Mesothelial cell of epicardium (in vitro differentiated cells): ENCODE measurements at regions not wholly inside any gene's neighbourhood (a gene's known extent, or its start where the extent isn't known, plus 50 kb on each side); places are given as distances from the start of the nearest gene placed in this dataset.

ENCODE experiments used
- DNase-seq, 2 experiments: peaks; one replicate each; pipeline ENCODE4 v3.0.0; 2021; ENCODE audit warnings: low spot score in 2 of 2; ENCODE audit not compliant: unreplicated experiment in 2 of 2
- H3K27ac Mint-ChIP-seq: 2 replicates; pipeline ENCODE4 v1.8.0; 2021; ENCODE audit warnings: mixed read lengths
- H3K27me3 Mint-ChIP-seq: 2 replicates; pipeline ENCODE4 v1.8.0; 2021; ENCODE audit warnings: low read depth, mixed read lengths
- H3K36me3 Mint-ChIP-seq: 2 replicates; pipeline ENCODE4 v1.8.0; 2021; ENCODE audit warnings: mixed read lengths
- H3K4me1 Mint-ChIP-seq: 2 replicates; pipeline ENCODE4 v1.8.0; 2021; ENCODE audit warnings: mixed read lengths
- H3K4me3 Mint-ChIP-seq: 2 replicates; pipeline ENCODE4 v1.8.0; 2021; ENCODE audit warnings: mild to moderate bottlenecking, moderate library complexity, mixed read lengths
- H3K9me3 Mint-ChIP-seq: 2 replicates; pipeline ENCODE4 v1.8.0; 2021; ENCODE audit warnings: mixed read lengths
- TF ChIP-seq, protein P1 (sequence below): fragments of 200-600 bp; sonication (generic); IDR thresholded peaks from one replicate; pipeline ENCODE4 v1.5.0; 2021; ENCODE audit warnings: antibody characterized with exemption; ENCODE audit not compliant: unreplicated experiment

DNA sequence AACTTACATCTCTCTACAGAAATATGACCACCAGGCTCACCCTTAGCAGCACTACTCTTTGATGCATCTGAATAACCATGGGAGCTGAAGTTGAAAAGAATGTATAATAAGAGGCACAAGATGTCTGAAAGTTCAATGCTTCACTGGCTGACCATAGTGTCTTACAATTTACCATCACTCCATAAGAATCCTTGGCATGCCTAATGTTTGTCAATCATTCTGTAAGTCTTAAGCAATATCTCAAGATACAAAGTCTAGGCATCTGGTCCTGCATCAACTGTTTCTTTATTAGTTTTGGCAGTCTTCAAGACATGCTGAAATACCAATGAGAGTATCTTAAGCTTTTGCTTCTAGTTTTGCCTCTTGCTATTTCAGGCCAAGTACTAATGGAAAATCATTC is 755.5 kb downstream of the STIM2 start:
- no peak overlapping the region for H3K4me3 Mint-ChIP-seq
- H3K4me1 Mint-ChIP-seq, result no peaks in the 10 kb centered on the region
- peaks cover 23% of the 10 kb centered on the region for H3K27me3 Mint-ChIP-seq
- no peak for DNase-seq
- TF ChIP-seq, protein P1, sequence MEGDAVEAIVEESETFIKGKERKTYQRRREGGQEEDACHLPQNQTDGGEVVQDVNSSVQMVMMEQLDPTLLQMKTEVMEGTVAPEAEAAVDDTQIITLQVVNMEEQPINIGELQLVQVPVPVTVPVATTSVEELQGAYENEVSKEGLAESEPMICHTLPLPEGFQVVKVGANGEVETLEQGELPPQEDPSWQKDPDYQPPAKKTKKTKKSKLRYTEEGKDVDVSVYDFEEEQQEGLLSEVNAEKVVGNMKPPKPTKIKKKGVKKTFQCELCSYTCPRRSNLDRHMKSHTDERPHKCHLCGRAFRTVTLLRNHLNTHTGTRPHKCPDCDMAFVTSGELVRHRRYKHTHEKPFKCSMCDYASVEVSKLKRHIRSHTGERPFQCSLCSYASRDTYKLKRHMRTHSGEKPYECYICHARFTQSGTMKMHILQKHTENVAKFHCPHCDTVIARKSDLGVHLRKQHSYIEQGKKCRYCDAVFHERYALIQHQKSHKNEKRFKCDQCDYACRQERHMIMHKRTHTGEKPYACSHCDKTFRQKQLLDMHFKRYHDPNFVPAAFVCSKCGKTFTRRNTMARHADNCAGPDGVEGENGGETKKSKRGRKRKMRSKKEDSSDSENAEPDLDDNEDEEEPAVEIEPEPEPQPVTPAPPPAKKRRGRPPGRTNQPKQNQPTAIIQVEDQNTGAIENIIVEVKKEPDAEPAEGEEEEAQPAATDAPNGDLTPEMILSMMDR, result no peak
- no peaks in the 10 kb centered on the region for H3K9me3 Mint-ChIP-seq
- no peaks in the 10 kb centered on the region for H3K36me3 Mint-ChIP-seq
- no peak overlapping the region for H3K27ac Mint-ChIP-seq

DNA sequence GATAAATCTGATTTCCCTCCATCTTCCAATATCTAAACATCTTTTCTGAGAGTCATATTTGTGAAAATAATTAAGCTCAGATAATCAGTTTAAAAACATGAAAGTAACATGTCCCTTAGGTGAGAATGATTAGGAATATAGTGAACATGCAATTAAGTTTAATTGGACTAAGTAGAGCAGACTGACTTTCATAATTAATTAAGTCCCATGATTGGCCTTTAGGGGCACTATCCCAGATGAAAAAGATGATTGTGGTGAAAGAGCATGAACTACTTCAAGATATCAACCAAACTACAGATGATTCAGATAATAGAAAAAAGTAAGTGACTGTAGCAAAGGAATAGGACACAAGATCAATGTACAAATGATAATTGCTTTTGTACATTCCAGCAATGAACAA is 758.8 kb downstream of the STIM2 start:
- no peak overlapping the region for H3K27ac Mint-ChIP-seq
- no peak overlapping the region for H3K4me3 Mint-ChIP-seq
- H3K4me1 Mint-ChIP-seq, result no peaks in the 10 kb centered on the region
- peaks cover 10% of the 10 kb centered on the region for H3K27me3 Mint-ChIP-seq
- no peaks in the 10 kb centered on the region for H3K36me3 Mint-ChIP-seq
- H3K9me3 Mint-ChIP-seq, result no peaks in the 10 kb centered on the region
- no peak for DNase-seq
- TF ChIP-seq, protein P1, result no peak

DNA sequence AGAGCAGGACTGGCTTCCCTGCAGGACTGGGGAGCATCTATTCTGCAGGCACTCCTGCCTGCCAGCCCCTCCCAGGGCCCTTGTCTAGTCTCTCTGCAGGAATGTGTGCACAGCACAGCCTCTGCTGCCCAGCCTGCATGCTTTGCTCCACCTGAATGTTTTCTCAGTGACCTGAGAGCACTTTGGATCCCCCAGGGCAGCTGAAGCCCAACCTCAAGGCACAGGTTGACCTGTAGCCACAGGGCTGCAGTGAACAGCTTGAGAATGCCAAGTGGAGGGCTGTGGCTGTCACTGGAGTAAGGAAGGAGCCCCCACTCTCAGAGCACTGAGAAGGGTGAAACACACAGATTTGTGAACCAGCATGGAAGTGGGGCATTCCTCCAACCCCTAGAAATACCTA is 760.2 kb downstream of the STIM2 start:
- H3K4me1 Mint-ChIP-seq, result no peaks in the 10 kb centered on the region
- H3K27ac Mint-ChIP-seq, result no peak overlapping the region
- H3K36me3 Mint-ChIP-seq, result no peaks in the 10 kb centered on the region
- peaks cover 10% of the 10 kb centered on the region for H3K27me3 Mint-ChIP-seq
- H3K9me3 Mint-ChIP-seq, result no peaks in the 10 kb centered on the region
- H3K4me3 Mint-ChIP-seq, result no peak overlapping the region
- DNase-seq, result no peak
- TF ChIP-seq, protein P1, result no peak

DNA sequence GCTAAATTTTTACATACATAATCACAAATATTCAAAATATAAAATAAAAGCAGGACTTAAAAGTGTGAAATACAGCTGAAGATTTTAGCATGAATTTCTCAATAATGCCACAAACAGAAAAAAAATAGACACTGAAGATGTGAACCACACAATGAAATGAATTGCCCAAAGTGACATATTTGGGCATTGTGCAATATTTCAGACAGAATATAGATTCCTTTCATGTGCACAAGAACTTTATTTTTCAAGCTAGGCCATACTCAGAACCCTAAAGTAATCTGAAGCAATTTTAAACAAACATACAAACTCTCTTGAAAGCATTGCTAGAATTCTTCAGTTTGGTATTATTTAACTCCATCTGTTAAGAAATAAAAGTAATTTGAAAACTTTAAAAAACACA is 764.1 kb downstream of the STIM2 start:
- H3K9me3 Mint-ChIP-seq, result no peaks in the 10 kb centered on the region
- H3K36me3 Mint-ChIP-seq, result no peaks in the 10 kb centered on the region
- no peak for DNase-seq
- H3K4me1 Mint-ChIP-seq, result no peaks in the 10 kb centered on the region
- TF ChIP-seq, protein P1, result no peak
- no peak overlapping the region for H3K27ac Mint-ChIP-seq
- no peak overlapping the region for H3K4me3 Mint-ChIP-seq
- H3K27me3 Mint-ChIP-seq, result peaks cover 13% of the 10 kb centered on the region

DNA sequence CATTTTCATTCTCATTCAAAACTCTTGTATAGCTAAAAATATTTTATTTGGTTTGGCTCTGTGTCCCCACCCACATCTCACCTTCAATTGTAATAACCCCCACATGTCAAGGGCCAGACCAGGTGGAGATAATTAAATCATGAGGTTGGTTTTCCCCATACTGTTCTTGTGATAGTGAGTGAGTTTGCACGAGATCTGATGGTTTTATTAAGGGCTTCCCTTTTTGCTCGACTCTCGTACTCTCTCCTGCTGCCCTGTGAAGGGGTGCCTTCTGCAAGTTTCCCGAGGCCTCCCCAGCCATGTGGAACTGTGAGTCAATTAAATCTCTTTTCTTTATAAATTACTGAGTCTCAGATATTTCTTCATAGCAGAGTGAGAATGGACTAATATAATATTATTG is 768.0 kb downstream of the STIM2 start:
- Mint-ChIP-seq H3K27ac (no peak overlapping the region), H3K4me3 (no peak overlapping the region)

More for the DNA sequence above, 768.0 kb downstream of the STIM2 start:
- peaks cover 8% of the 10 kb centered on the region for H3K27me3 Mint-ChIP-seq
- no peak for DNase-seq
- H3K36me3 Mint-ChIP-seq, result no peaks in the 10 kb centered on the region
- TF ChIP-seq, protein P1, result no peak
- no peaks in the 10 kb centered on the region for H3K4me1 Mint-ChIP-seq
- no peaks in the 10 kb centered on the region for H3K9me3 Mint-ChIP-seq
